GM23338 (cell line): ENCODE measurements at regions not wholly inside any gene's neighbourhood (a gene's known extent, or its start where the extent isn't known, plus 50 kb on each side); places are given as distances from the start of the nearest gene placed in this dataset.
A peak's percentile ranks its signal among the peaks of the same experiment; 100 is the strongest.

ENCODE experiments used
- ATAC-seq: fragments of 200-7000 bp; cut with Tn5 transposase; 3 replicates; pipeline ENCODE4 v1.9.1; 2020
- DNase-seq: peaks from one replicate; pipeline ENCODE4 v3.0.0-alpha.2; 2015; ENCODE audit warnings: low spot score
- H2AFZ ChIP-seq: fragments of 200-600 bp; sonication (generic); 2 replicates; pipeline ENCODE4 v1.8.0; 2016; ENCODE audit warnings: antibody characterized with exemption, mild to moderate bottlenecking, moderate library complexity
- H3F3A ChIP-seq: fragments of 200-600 bp; sonication (generic); replicated peaks from 2 replicates; pipeline ENCODE4 v1.8.0; 2017; ENCODE audit warnings: antibody characterized with exemption, mixed run types, low read depth
- H3K27ac ChIP-seq: fragments of 200-600 bp; sonication (generic); 2 replicates; pipeline ENCODE4 v1.6.1; 2016; ENCODE audit warnings: low read depth
- H3K27me3 ChIP-seq: fragments of 200-600 bp; sonication (generic); 2 replicates; pipeline ENCODE4 v1.8.0; 2016; ENCODE audit warnings: mild to moderate bottlenecking, mixed run types, moderate library complexity; ENCODE audit not compliant: insufficient read depth
- H3K36me3 ChIP-seq: fragments of 200-600 bp; sonication (generic); 2 replicates; pipeline ENCODE4 v1.8.0; 2016; ENCODE audit warnings: mild to moderate bottlenecking; ENCODE audit not compliant: insufficient read depth
- H3K4me1 ChIP-seq: fragments of 200-600 bp; sonication (generic); 2 replicates; pipeline ENCODE4 v1.8.0; 2016; ENCODE audit warnings: mild to moderate bottlenecking, moderate library complexity; ENCODE audit not compliant: insufficient read depth
- H3K4me2 ChIP-seq: fragments of 200-600 bp; sonication (generic); 2 replicates; pipeline ENCODE4 v1.7.1; 2017; ENCODE audit warnings: mixed run types
- H3K4me3 ChIP-seq: fragments of 200-600 bp; sonication (generic); 2 replicates; pipeline ENCODE4 v1.6.1; 2016; ENCODE audit warnings: mixed run types
- H3K79me2 ChIP-seq: fragments of 200-600 bp; sonication (generic); replicated peaks from 2 replicates; pipeline ENCODE4 v1.8.0; 2017; ENCODE audit warnings: mild to moderate bottlenecking; ENCODE audit not compliant: insufficient read depth
- H3K9me2 ChIP-seq: fragments of 200-600 bp; sonication (generic); 2 replicates; pipeline ENCODE4 v1.8.0; 2017; ENCODE audit not compliant: insufficient read depth
- H4K20me1 ChIP-seq: fragments of 200-600 bp; sonication (generic); replicated peaks from 2 replicates; pipeline ENCODE4 v1.8.0; 2017; ENCODE audit warnings: mild to moderate bottlenecking; ENCODE audit not compliant: insufficient read depth
- H3K27ac Mint-ChIP-seq: 2 replicates; pipeline ENCODE4 v1.8.0; 2020; ENCODE audit warnings: inconsistent platforms, mild to moderate bottlenecking, moderate library complexity, mixed read lengths
- H3K27me3 Mint-ChIP-seq: 3 replicates; pipeline ENCODE4 v1.8.0; 2022; ENCODE audit warnings: low read depth, mild to moderate bottlenecking, moderate library complexity, mixed read lengths, inconsistent platforms; ENCODE audit not compliant: insufficient read depth, poor library complexity
- H3K36me3 Mint-ChIP-seq: 3 replicates; pipeline ENCODE4 v1.8.0; 2021; ENCODE audit warnings: low read depth, mild to moderate bottlenecking, inconsistent platforms, moderate library complexity, mixed read lengths
- H3K4me1 Mint-ChIP-seq: 3 replicates; pipeline ENCODE4 v1.8.0; 2020; ENCODE audit warnings: mild to moderate bottlenecking, inconsistent platforms, mixed read lengths
- H3K4me3 Mint-ChIP-seq: 3 replicates; pipeline ENCODE4 v1.8.0; 2021; ENCODE audit warnings: moderate library complexity, mild to moderate bottlenecking, inconsistent platforms, mixed read lengths
- H3K9me3 Mint-ChIP-seq: 3 replicates; pipeline ENCODE4 v1.8.0; 2020; ENCODE audit warnings: moderate library complexity, mild to moderate bottlenecking, inconsistent platforms, mixed read lengths
- POLR2AphosphoS5 ChIP-seq: IDR thresholded peaks from 2 replicates; pipeline ENCODE4 v1.6.1; 2016; ENCODE audit warnings: antibody characterized with exemption, low read depth
- REST ChIP-seq: IDR thresholded peaks from one replicate; pipeline ENCODE4 v1.6.1; 2018; ENCODE audit warnings: antibody characterized with exemption; ENCODE audit not compliant: unreplicated experiment
- STAT1 ChIP-seq: IDR thresholded peaks from one replicate; pipeline ENCODE4 v1.6.1; 2016; ENCODE audit warnings: antibody characterized with exemption; ENCODE audit not compliant: unreplicated experiment
- ZNF331 ChIP-seq: fragments of 250-450 bp; sonication (Bioruptor Pico); IDR thresholded peaks from 2 replicates; pipeline ENCODE4 v1.5.0; 2020; ENCODE audit warnings: low read depth, mild to moderate bottlenecking, moderate library complexity
- ZNF462 ChIP-seq: fragments of 250-450 bp; sonication (Bioruptor Pico); IDR thresholded peaks from 2 replicates; pipeline ENCODE4 v1.5.0; 2020; ENCODE audit warnings: mild to moderate bottlenecking, moderate library complexity
- TF ChIP-seq, protein P1 (sequence below), 2 experiments: fragments of 200-600 bp in 1 of 2; sonication (generic) in 1 of 2; conservative IDR thresholded peaks; 2 replicates each; pipeline versions ENCODE4 v1.5.1 to v1.6.1; 2016 to 2017; ENCODE audit warnings: antibody characterized with exemption in 2 of 2, low read depth in 2 of 2, mild to moderate bottlenecking in 2 of 2, moderate library complexity in 1 of 2

GRCh38 chr1:216849146-216849545 lies 125.9 kb upstream of the ESRRG start (continued):
- TF ChIP-seq, protein P1, sequence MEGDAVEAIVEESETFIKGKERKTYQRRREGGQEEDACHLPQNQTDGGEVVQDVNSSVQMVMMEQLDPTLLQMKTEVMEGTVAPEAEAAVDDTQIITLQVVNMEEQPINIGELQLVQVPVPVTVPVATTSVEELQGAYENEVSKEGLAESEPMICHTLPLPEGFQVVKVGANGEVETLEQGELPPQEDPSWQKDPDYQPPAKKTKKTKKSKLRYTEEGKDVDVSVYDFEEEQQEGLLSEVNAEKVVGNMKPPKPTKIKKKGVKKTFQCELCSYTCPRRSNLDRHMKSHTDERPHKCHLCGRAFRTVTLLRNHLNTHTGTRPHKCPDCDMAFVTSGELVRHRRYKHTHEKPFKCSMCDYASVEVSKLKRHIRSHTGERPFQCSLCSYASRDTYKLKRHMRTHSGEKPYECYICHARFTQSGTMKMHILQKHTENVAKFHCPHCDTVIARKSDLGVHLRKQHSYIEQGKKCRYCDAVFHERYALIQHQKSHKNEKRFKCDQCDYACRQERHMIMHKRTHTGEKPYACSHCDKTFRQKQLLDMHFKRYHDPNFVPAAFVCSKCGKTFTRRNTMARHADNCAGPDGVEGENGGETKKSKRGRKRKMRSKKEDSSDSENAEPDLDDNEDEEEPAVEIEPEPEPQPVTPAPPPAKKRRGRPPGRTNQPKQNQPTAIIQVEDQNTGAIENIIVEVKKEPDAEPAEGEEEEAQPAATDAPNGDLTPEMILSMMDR (conservative IDR thresholded peaks at IDR 0.05; ENCODE audit: low read depth in 2 of 2) = no peak
- TF ChIP-seq POLR2AphosphoS5 (no peak), STAT1 (no peak), ZNF331 (CRISPR knock-in tag) (no peak), REST (no peak)

GRCh38 chr1:216847397-216848036 lies 124.3 kb upstream of the ESRRG start:
- Histone ChIP-seq H3K9me2 (no peaks in the 10 kb centered on the region), H3K27me3 (no peaks in the 10 kb centered on the region), H2AFZ (0 out of 2 replicates have a peak overlapping the region, but pooled peaks have one; percentile 43), H3K79me2 (no peaks in the 10 kb centered on the region), H3K27ac (no peak overlapping the region), H3K4me1 (no peaks in the 10 kb centered on the region; the same call in 1 of the 2 replicates), H3F3A (no peaks in the 10 kb centered on the region), H3K4me3 (no peak overlapping the region), H3K36me3 (no peaks in the 10 kb centered on the region), H3K4me2 (no peak overlapping the region), H4K20me1 (no peaks in the 10 kb centered on the region)
- peaks cover 2% of the 10 kb centered on the region; the same call in 2 of the 3 replicates for H3K4me1 Mint-ChIP-seq
- ATAC-seq (no peak), DNase-seq (no peak)
- H3K27ac Mint-ChIP-seq = no peak overlapping the region
- H3K9me3 Mint-ChIP-seq = no peaks in the 10 kb centered on the region
- H3K4me3 Mint-ChIP-seq = no peak overlapping the region
- H3K27me3 Mint-ChIP-seq = no peaks in the 10 kb centered on the region
- no peaks in the 10 kb centered on the region for H3K36me3 Mint-ChIP-seq
- TF ChIP-seq ZNF462 (CRISPR knock-in tag) (no peak), ZNF331 (CRISPR knock-in tag) (no peak), REST (no peak)
